CD4-positive, alpha-beta T cell treated with Interleukin-4 for 4 hours (primary cell): ENCODE measurements at regions not wholly inside any gene's neighbourhood (a gene's known extent, or its start where the extent isn't known, plus 50 kb on each side); places are given as distances from the start of the nearest gene placed in this dataset.

Source experiments
- DNase-seq: peaks from one replicate; pipeline ENCODE4 v3.0.0-alpha.2; 2020

GRCh38 chr1:218686258-218686657 lies 341.1 kb downstream of the TGFB2 start:
- DNase-seq, result no peak

- no peak for DNase-seq
These were observed 341.6 kb downstream of the TGFB2 start for GRCh38 chr1:218686761-218687160.

- no peak for DNase-seq
These were observed 347.7 kb downstream of the TGFB2 start for GRCh38 chr1:218692808-218693207.

DNA sequence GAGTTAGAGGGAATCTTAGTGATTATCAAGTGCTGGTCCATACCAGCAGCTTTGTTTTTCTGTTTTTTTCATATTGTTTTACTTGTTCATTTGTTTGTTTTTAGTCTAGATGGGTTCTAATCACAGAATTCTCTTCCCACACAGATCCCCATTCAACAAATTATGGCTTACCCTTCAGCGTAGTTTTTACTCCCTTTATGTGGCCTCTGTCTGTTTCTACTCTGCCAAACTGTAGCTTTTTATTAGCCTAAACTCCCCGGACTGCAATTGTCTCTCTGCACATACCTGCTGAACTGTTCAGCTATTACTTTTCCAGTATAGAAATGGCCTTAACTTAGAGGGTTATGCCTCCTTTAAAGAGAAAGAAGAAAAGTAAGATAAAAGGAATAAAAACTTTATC lies 348.5 kb downstream of the TGFB2 start:
- DNase-seq, result no peak

DNA sequence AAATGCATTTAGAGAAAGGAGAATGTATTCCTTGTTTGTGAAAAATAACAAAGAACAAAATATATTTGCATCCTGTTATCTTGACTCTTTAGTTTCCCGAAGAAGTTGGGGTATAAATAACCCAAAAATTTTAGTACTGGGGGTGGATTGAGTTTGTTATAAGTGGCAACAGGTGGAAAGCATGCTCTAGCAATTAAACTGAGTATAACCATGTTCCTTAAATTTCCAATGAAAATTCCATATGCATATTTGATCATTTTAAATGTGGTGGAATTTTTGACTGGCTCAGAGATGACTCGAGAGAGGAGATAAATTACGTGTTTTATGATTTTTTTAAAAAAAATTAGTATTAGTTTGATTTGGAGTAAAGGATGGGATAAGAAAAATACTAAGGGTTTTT lies 348.9 kb downstream of the TGFB2 start:
- DNase-seq, result no peak

- DNase-seq, result no peak
These were observed 349.5 kb downstream of the TGFB2 start for GRCh38 chr1:218694636-218695035.

DNA sequence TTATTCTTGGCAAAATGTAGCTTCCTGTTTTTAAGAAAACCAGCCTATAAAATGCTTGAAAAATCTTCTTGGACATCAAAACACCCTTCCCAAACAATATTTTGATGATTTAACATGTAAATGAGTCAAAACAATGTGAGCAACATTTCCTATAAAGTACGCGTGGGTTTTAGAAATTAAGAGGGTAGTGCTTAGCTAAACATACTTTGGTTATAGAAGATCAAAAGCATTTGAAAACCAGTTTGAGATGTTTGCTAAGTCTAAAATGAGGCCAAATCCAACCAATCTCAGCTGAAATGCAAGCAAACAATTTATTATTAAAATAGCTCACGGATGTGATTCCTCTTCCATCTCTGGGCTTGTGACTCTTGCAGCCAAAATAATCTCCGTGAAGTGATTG lies 350.4 kb downstream of the TGFB2 start:
- no peak for DNase-seq

GRCh38 chr1:218698141-218698540 lies 353.0 kb downstream of the TGFB2 start:
- no peak for DNase-seq

DNA sequence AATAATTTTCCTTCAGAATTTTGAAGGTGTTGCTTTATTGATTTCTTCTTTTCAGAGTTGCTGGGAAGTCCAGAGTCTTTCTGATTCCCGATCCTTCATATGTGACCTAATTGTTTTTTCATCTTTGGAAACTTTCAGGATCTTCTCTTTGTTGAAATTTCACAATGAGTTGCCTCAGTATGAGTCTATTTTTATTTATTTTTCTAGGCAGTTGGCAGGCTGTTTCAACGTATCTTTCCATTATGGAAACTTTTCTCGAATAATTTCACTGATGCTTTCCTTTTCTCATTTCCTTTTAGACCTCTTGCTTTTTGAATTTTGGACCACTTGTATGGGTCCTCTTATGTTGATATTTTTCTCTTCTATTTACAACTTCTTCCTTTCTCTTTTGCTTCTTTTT lies 354.3 kb downstream of the TGFB2 start:
- DNase-seq, result no peak

DNA sequence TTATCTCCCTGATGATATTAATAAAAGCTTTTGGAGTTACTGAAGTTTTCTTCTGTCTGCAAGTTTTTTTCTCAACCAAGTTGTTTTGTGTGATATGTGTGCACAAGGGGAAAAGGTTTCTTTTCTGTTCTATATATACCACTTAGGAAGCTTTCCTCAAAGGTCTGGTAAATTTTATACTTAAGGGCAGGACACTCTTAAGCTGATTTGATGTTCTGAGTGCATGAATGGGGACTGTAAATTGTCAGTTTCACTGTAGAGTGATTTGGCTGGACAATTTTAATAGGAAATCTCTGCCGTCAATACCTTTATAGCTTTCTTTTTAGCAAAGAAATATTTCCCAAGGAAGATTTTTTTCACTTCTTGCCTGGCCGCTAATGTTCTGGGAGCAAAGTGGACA lies 354.7 kb downstream of the TGFB2 start:
- DNase-seq, result no peak

DNA sequence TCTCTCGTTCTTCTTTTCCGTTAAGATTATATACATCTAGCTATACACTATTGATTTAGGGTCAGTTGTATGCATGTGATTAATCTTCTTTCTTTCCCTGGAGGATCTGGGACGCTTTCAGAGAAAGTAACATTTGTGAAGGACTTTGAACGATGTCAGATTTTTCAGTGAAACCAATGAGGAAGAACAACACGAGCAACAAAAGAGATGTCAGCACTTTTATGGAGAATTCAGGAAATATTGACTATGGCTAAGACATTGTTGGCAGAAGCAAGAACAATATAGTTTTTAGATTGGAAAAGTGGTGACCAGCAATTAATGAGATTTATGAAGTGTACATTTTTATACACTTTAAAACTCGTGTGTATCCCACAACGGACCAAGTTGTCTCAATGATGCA lies 355.5 kb downstream of the TGFB2 start:
- no peak for DNase-seq

GRCh38 chr1:218701131-218701530 lies 356.0 kb downstream of the TGFB2 start:
- no peak for DNase-seq

- no peak for DNase-seq
These were observed 357.6 kb downstream of the TGFB2 start for GRCh38 chr1:218702775-218703174.

- DNase-seq, result no peak
These were observed 358.7 kb downstream of the TGFB2 start for GRCh38 chr1:218703836-218704235.

DNA sequence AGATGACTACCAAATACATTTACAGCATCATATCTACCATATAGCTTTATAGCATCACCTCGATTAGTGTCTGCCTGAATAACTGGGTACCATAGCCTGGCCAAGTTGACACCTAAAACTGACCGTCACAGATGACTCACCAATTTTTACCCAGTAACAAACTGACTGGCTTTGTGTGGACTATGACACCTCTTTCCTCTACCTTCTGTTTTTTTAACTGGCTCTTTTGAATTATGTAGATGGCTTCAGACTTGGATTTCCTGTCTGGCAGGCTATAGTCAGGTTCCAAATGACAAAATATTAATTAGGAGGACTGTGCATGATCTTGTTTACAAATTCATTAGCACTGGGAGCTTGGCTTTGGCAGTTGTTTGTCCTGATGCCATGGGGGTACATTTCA lies 360.3 kb downstream of the TGFB2 start:
- no peak for DNase-seq

- no peak for DNase-seq
These were observed 361.1 kb downstream of the TGFB2 start for GRCh38 chr1:218705911-218706893.

DNA sequence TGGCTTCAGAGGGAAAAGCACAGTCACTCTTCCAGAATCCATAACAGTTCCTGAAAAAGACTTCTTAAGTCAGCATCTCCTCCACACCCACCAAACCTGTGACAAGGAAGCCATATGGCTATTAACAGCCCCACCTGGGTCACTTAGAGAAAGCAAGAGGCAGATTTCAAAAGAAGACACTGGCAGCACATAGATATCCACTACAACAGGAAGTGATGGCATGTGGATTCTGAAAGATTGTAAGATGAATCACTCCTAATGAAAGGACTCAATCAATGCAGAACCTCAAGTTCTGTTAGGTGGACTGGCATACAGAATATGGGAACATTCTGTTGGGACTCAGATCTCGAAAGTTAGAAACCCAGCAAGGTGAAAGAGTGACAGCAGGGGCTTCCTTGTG lies 365.9 kb downstream of the TGFB2 start:
- DNase-seq, result no peak

DNA sequence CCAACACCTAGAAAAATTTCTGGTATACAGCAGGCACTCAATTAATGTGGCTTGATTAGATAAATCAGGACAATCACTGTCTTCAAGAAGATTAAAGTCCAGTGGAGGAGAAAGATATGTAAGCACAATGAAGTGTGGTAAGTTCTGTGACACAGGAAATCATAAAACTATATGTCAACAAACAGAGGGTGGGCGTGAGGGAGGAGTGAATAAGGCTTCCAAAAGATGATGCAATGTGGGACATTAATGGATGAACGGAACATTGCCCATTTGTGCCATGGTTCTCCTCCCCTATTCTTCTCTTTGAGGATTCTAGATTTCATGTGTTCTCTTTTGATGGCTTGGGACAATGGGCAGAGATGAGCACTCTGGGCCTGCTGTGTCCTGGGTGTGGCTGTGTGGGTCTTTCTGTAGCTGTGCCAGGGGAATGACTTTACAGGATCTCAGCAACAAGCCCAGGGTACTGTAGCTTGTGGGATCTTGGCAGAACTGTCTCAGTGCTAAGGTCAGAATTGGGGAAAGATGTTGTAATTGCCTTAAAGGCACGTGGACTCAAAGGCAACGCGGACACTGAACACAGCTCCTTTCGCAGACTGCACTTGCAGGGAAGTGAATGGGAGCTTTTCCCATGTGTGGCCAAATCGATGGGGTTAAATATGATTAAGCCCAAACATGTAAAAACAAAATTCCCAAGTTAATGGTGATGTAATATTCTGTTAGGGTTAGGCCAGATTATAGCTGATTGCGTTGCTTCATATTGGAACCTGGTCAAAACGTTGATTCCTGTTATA lies 366.9 kb downstream of the TGFB2 start:
- DNase-seq, result no peak

DNA sequence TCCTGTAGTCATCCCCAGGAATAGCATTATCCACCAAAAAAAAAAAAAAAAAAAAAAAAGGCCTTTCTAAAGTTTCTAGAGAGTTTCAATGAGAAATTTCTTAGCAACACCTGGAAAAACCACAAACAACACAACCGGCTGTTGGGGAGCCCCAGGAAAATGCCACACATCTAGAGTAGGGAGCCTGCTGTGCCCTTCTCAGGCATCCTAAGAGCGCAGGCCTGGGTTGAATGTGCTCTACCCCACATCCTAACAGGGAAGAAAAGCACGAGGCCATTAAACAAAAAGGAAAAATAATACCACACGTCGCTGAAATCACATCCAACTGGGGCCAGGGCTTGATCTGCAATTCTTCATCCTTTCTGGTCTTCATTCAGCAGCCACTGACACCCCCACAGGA lies 367.5 kb downstream of the TGFB2 start:
- DNase-seq, result no peak

GRCh38 chr1:218715961-218716669 lies 371.0 kb downstream of the TGFB2 start:
- no peak for DNase-seq

DNA sequence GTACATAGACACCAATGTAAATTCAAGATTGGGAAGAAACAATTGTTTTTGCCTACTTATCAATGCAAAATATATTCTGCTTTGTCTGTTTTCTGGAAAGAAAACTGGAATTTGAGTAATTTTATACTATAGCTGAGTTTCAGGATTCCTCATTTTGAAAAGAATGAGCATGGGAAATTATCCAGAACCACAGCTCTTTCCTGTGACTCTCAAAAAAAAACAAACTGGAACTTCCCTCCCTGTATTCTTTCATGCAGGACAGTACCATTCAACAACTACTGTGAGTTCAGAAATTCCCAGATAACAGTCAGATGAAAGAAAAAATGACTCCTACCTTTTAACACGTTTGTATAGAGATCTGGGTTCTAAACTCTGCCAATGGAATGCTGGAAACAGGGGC lies 372.4 kb downstream of the TGFB2 start:
- DNase-seq, result no peak

GRCh38 chr1:218718206-218718605 lies 373.1 kb downstream of the TGFB2 start:
- DNase-seq, result no peak

- DNase-seq, result no peak
These were observed 373.8 kb downstream of the TGFB2 start for GRCh38 chr1:218718977-218719376.
